DND-41 (cell line): ENCODE measurements at regions not wholly inside any gene's neighbourhood (a gene's known extent, or its start where the extent isn't known, plus 50 kb on each side); places are given as distances from the start of the nearest gene placed in this dataset.

Experiments used
- ATAC-seq: fragments of 200-7000 bp; cut with Tn5 transposase; 3 replicates; pipeline ENCODE4 v1.9.1; 2021; ENCODE audit warnings: low read depth; ENCODE audit not compliant: insufficient read depth
- DNase-seq: peaks from one replicate; pipeline ENCODE4 v3.0.0-alpha.2; 2020
- H2AFZ ChIP-seq: 2 replicates; pipeline ENCODE4 v1.6.0; 2012; ENCODE audit warnings: low read depth, low read length
- H3K27ac ChIP-seq: 2 replicates; pipeline ENCODE4 v1.5.1; 2012; ENCODE audit warnings: low read length, inconsistent platforms
- H3K27me3 ChIP-seq: fragments of 200-600 bp; sonication (generic); 2 replicates; pipeline ENCODE4 v1.6.0; 2012; ENCODE audit warnings: low read length, mild to moderate bottlenecking, inconsistent platforms; ENCODE audit not compliant: insufficient read depth, poor library complexity
- H3K36me3 ChIP-seq: 2 replicates; pipeline ENCODE4 v1.5.1; 2012; ENCODE audit warnings: low read length, inconsistent platforms; ENCODE audit not compliant: insufficient read depth
- H3K4me1 ChIP-seq: 2 replicates; pipeline ENCODE4 v1.5.1; 2012; ENCODE audit warnings: mild to moderate bottlenecking, low read length; ENCODE audit not compliant: insufficient read depth
- H3K4me2 ChIP-seq: 2 replicates; pipeline ENCODE4 v1.6.0; 2012; ENCODE audit warnings: mild to moderate bottlenecking, moderate library complexity, low read length, inconsistent platforms; ENCODE audit not compliant: insufficient read depth
- H3K4me3 ChIP-seq, 2 experiments: fragments of 200-600 bp in 1 of 2; shearing (Covaris generic) in 1 of 2; 2 replicates each; pipeline ENCODE4 v1.5.1; 2012 to 2016; ENCODE audit warnings: inconsistent platforms in 2 of 2, low read length in 2 of 2, mild to moderate bottlenecking in 2 of 2, low read depth in 1 of 2, moderate library complexity in 1 of 2
- H3K79me2 ChIP-seq: 2 replicates; pipeline ENCODE4 v1.6.0; 2012; ENCODE audit warnings: low read length, inconsistent platforms; ENCODE audit not compliant: insufficient read depth
- H3K9ac ChIP-seq: 2 replicates; pipeline ENCODE4 v1.6.0; 2012; ENCODE audit warnings: low read depth, mild to moderate bottlenecking, inconsistent platforms, low read length, moderate library complexity
- H3K9me3 ChIP-seq: 2 replicates; pipeline ENCODE4 v1.5.1; 2012; ENCODE audit warnings: low read length, moderate library complexity, mild to moderate bottlenecking, inconsistent platforms; ENCODE audit not compliant: insufficient read depth, severe bottlenecking
- H4K20me1 ChIP-seq: 2 replicates; pipeline ENCODE4 v1.6.0; 2012; ENCODE audit warnings: low read length; ENCODE audit not compliant: insufficient read depth
- CTCF ChIP-seq: IDR thresholded peaks from 2 replicates; pipeline ENCODE4 v1.5.1; 2012; ENCODE audit warnings: borderline replicate concordance, low read length, moderate library complexity, mild to moderate bottlenecking; ENCODE audit not compliant: poor library complexity, severe bottlenecking; ENCODE audit errors: extremely low read depth
- EZH2 ChIP-seq: IDR thresholded peaks from 3 replicates; pipeline ENCODE4 v1.6.1; 2012; ENCODE audit warnings: borderline replicate concordance, low read depth, mild to moderate bottlenecking, moderate library complexity, low read length, inconsistent platforms; ENCODE audit not compliant: severe bottlenecking

- Histone ChIP-seq H3K4me3 (no peak overlapping the region), H3K27me3 (no peaks in the 10 kb centered on the region), H3K79me2 (no peaks in the 10 kb centered on the region), H3K4me2 (no peak overlapping the region), H3K36me3 (no peaks in the 10 kb centered on the region), H3K9ac (no peak overlapping the region), H3K4me1 (no peaks in the 10 kb centered on the region), H3K27ac (no peak overlapping the region), H2AFZ (no peak overlapping the region), H4K20me1 (no peaks in the 10 kb centered on the region), H3K9me3 (no peaks in the 10 kb centered on the region)
- DNase-seq (no peak), ATAC-seq (no peak)
- TF ChIP-seq EZH2 (no peak), CTCF (no peak)
These were observed 381.1 kb upstream of the CDH10 start for GRCh38 chr5:25025831-25026230.

GRCh38 chr5:25020454-25020853 lies 375.7 kb upstream of the CDH10 start:
- no peaks in the 10 kb centered on the region for H3K79me2 ChIP-seq
- no peaks in the 10 kb centered on the region for H3K27me3 ChIP-seq
- no peak for DNase-seq
- TF ChIP-seq EZH2 = no peak
- no peak for TF ChIP-seq CTCF
- no peaks in the 10 kb centered on the region for H4K20me1 ChIP-seq
- no peak overlapping the region for H2AFZ ChIP-seq
- no peak overlapping the region for H3K4me2 ChIP-seq
- H3K9me3 ChIP-seq = no peaks in the 10 kb centered on the region
- no peaks in the 10 kb centered on the region for H3K4me1 ChIP-seq
- H3K9ac ChIP-seq = no peak overlapping the region
- no peaks in the 10 kb centered on the region for H3K36me3 ChIP-seq
- H3K4me3 ChIP-seq = no peak overlapping the region
- no peak for ATAC-seq
- H3K27ac ChIP-seq = no peak overlapping the region

GRCh38 chr5:25009063-25009462 lies 364.3 kb upstream of the CDH10 start:
- Histone ChIP-seq H4K20me1 (no peaks in the 10 kb centered on the region), H3K4me2 (no peak overlapping the region), H2AFZ (no peak overlapping the region)

More at GRCh38 chr5:25009063-25009462, 364.3 kb upstream of the CDH10 start:
- TF ChIP-seq CTCF = no peak
- no peak for TF ChIP-seq EZH2
- Histone ChIP-seq H3K4me1 (no peaks in the 10 kb centered on the region), H3K36me3 (no peaks in the 10 kb centered on the region), H3K27ac (no peak overlapping the region), H3K9ac (no peak overlapping the region), H3K4me3 (no peak overlapping the region), H3K27me3 (no peaks in the 10 kb centered on the region), H3K9me3 (no peaks in the 10 kb centered on the region), H3K79me2 (no peaks in the 10 kb centered on the region)
- ATAC-seq (no peak), DNase-seq (no peak)
